Testis (tissue), 2 donors: ENCODE measurements at regions not wholly inside any gene's neighbourhood (a gene's known extent, or its start where the extent isn't known, plus 50 kb on each side); places are given as distances from the start of the nearest gene placed in this dataset.

ENCODE experiments used
- POLR2A ChIP-seq: fragments of 450-650 bp; IDR thresholded peaks from one replicate; pipeline ENCODE4 v1.6.1; 2017; ENCODE audit warnings: antibody characterized with exemption, mild to moderate bottlenecking, moderate library complexity
- TF ChIP-seq, protein P1 (sequence below), 3 experiments: fragments of 450-650 bp in 2 of 3; fragments of 200-600 bp in 1 of 3; sonication (generic) in 1 of 3; IDR thresholded peaks; one replicate each; pipeline ENCODE4 v1.5.1; 2016 to 2019; ENCODE audit warnings: antibody characterized with exemption in 3 of 3, mild to moderate bottlenecking in 2 of 3, moderate library complexity in 1 of 3

- TF ChIP-seq, protein P1, sequence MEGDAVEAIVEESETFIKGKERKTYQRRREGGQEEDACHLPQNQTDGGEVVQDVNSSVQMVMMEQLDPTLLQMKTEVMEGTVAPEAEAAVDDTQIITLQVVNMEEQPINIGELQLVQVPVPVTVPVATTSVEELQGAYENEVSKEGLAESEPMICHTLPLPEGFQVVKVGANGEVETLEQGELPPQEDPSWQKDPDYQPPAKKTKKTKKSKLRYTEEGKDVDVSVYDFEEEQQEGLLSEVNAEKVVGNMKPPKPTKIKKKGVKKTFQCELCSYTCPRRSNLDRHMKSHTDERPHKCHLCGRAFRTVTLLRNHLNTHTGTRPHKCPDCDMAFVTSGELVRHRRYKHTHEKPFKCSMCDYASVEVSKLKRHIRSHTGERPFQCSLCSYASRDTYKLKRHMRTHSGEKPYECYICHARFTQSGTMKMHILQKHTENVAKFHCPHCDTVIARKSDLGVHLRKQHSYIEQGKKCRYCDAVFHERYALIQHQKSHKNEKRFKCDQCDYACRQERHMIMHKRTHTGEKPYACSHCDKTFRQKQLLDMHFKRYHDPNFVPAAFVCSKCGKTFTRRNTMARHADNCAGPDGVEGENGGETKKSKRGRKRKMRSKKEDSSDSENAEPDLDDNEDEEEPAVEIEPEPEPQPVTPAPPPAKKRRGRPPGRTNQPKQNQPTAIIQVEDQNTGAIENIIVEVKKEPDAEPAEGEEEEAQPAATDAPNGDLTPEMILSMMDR (IDR thresholded peaks at IDR 0.05) = no peak
- no peak for TF ChIP-seq POLR2A
These were observed 71.7 kb upstream of the TMPRSS2 start for GRCh38 chr21:41579692-41580091.
